Smooth muscle cell (in vitro differentiated cells): ENCODE measurements at regions not wholly inside any gene's neighbourhood (a gene's known extent, or its start where the extent isn't known, plus 50 kb on each side); places are given as distances from the start of the nearest gene placed in this dataset.

Experiments used
- DNase-seq: peaks from one replicate; lab custom pipeline; 2025; ENCODE audit not compliant: unreplicated experiment; lab: John Stamatoyannopoulos, UW
- H2AFZ ChIP-seq: fragments of 200-600 bp; sonication (generic); 2 replicates; pipeline ENCODE4 v1.6.0; 2016; ENCODE audit warnings: antibody characterized with exemption, low read depth, mild to moderate bottlenecking
- H3F3A ChIP-seq: fragments of 200-600 bp; sonication (generic); 2 replicates; pipeline ENCODE4 v1.6.0; 2017; ENCODE audit warnings: antibody characterized with exemption, low read depth
- H3K27ac ChIP-seq: fragments of 200-600 bp; sonication (generic); 2 replicates; pipeline ENCODE4 v1.5.1; 2016; ENCODE audit warnings: low read depth, mild to moderate bottlenecking
- H3K27me3 ChIP-seq: fragments of 200-600 bp; sonication (generic); 2 replicates; pipeline ENCODE4 v1.6.1; 2016; ENCODE audit warnings: low read depth, mild to moderate bottlenecking
- H3K36me3 ChIP-seq: fragments of 200-600 bp; sonication (generic); 2 replicates; pipeline ENCODE4 v1.5.1; 2016; ENCODE audit warnings: low read depth
- H3K4me1 ChIP-seq: fragments of 200-600 bp; sonication (generic); 2 replicates; pipeline ENCODE4 v1.5.1; 2016; ENCODE audit warnings: low read depth
- H3K4me2 ChIP-seq: fragments of 200-600 bp; sonication (generic); 2 replicates; pipeline ENCODE4 v1.6.0; 2016; ENCODE audit warnings: mild to moderate bottlenecking
- H3K4me3 ChIP-seq: fragments of 200-600 bp; sonication (generic); 2 replicates; pipeline ENCODE4 v1.5.1; 2016; ENCODE audit warnings: mild to moderate bottlenecking
- H3K79me2 ChIP-seq: fragments of 200-600 bp; sonication (generic); 2 replicates; pipeline ENCODE4 v1.6.0; 2016; ENCODE audit warnings: low read depth, mild to moderate bottlenecking
- H3K9ac ChIP-seq: fragments of 200-600 bp; sonication (generic); 2 replicates; pipeline ENCODE4 v1.6.0; 2016; ENCODE audit warnings: low read depth
- H3K9me3 ChIP-seq: fragments of 200-600 bp; sonication (generic); replicated peaks from 2 replicates; pipeline ENCODE4 v1.5.1; 2016; ENCODE audit warnings: low read depth
- H4K20me1 ChIP-seq: fragments of 200-600 bp; sonication (generic); 2 replicates; pipeline ENCODE4 v1.6.0; 2016; ENCODE audit warnings: low read depth
- WGBS: methylation state at CpG from one replicate; pipeline ENCODE4 v1.1.7; 2016; ENCODE audit warnings: low lambda C conversion rate; 5-methylcytosine and 5-hydroxymethylcytosine counted together
- TF ChIP-seq, protein P1 (sequence below): fragments of 200-600 bp; sonication (generic); IDR thresholded peaks from 2 replicates; pipeline ENCODE4 v1.5.1; 2017; ENCODE audit warnings: borderline replicate concordance, mild to moderate bottlenecking, antibody characterized with exemption; ENCODE audit not compliant: insufficient read depth, poor library complexity, severe bottlenecking

DNA sequence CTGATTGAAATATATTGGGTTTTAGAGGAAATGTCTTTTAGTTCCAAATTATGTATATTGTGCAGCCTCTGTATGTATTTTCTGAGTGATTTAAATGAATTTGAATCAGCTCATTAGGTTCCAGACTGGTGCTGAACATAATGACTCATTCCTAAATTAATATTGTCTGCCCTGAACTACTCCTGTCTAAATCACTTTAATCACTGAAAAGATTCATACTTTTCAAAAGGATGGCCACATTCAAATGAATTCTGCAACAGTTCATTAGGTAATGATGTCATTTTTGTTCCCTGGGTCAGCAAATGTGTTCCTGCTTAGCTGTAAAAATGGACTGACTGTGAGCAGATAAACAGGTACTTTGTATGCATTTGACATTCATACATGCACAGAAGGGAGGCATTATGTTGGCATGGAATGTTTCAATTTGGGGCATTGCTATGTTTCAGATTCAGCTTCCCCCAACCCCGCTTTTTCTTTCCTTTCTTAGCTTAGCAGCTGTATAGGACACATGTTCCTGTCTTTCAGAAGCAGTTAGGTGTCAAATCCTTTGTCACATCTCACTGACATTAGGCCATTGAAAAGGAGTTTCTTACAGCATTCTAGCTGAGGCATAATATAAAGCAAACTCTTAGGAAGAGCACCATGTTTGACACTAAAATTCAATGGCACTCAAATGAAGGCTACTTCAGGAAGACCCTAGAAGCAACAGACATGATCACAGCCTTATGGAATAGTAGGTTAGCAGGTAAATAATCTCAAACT, 318.5 kb upstream of the ARPP21 start:
- Histone ChIP-seq H4K20me1 (no peaks in the 10 kb centered on the region), H3K4me3 (no peak overlapping the region), H3K27me3 (no peaks in the 10 kb centered on the region), H3K9ac (no peak overlapping the region), H3F3A (no peaks in the 10 kb centered on the region), H3K4me1 (no peaks in the 10 kb centered on the region), H3K9me3 (peaks cover 11% of the 10 kb centered on the region), H3K79me2 (no peaks in the 10 kb centered on the region), H3K27ac (no peak overlapping the region), H2AFZ (no peak overlapping the region), H3K4me2 (no peak overlapping the region), H3K36me3 (no peaks in the 10 kb centered on the region)
- TF ChIP-seq, protein P1, sequence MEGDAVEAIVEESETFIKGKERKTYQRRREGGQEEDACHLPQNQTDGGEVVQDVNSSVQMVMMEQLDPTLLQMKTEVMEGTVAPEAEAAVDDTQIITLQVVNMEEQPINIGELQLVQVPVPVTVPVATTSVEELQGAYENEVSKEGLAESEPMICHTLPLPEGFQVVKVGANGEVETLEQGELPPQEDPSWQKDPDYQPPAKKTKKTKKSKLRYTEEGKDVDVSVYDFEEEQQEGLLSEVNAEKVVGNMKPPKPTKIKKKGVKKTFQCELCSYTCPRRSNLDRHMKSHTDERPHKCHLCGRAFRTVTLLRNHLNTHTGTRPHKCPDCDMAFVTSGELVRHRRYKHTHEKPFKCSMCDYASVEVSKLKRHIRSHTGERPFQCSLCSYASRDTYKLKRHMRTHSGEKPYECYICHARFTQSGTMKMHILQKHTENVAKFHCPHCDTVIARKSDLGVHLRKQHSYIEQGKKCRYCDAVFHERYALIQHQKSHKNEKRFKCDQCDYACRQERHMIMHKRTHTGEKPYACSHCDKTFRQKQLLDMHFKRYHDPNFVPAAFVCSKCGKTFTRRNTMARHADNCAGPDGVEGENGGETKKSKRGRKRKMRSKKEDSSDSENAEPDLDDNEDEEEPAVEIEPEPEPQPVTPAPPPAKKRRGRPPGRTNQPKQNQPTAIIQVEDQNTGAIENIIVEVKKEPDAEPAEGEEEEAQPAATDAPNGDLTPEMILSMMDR: no peak
- 100% methylated on average over 1 of the region's 1 CpG for WGBS
- no peak for DNase-seq

- H3K4me3 ChIP-seq: no peak overlapping the region
- no peak for DNase-seq
- no peaks in the 10 kb centered on the region for H3K4me1 ChIP-seq
- no peak overlapping the region for H3K9ac ChIP-seq
- no peaks in the 10 kb centered on the region for H3K79me2 ChIP-seq
- no peaks in the 10 kb centered on the region for H4K20me1 ChIP-seq
- H3K27me3 ChIP-seq: no peaks in the 10 kb centered on the region
- no peak overlapping the region for H3K4me2 ChIP-seq
- H2AFZ ChIP-seq: no peak overlapping the region
- 48% methylated on average over 4 of the region's 4 CpGs for WGBS
- H3K36me3 ChIP-seq: no peaks in the 10 kb centered on the region
- no peak overlapping the region for H3K27ac ChIP-seq
- H3K9me3 ChIP-seq: peaks cover 18% of the 10 kb centered on the region
- no peaks in the 10 kb centered on the region for H3F3A ChIP-seq
- TF ChIP-seq, protein P1: no peak
These were observed 317.3 kb upstream of the ARPP21 start for GRCh38 chr3:35322070-35322469.

- no peak for DNase-seq
- Histone ChIP-seq H3K4me1 (no peaks in the 10 kb centered on the region), H3K27ac (no peak overlapping the region), H3K9ac (no peak overlapping the region), H2AFZ (no peak overlapping the region), H3K9me3 (no peaks in the 10 kb centered on the region), H3K36me3 (no peaks in the 10 kb centered on the region), H4K20me1 (no peaks in the 10 kb centered on the region), H3K79me2 (no peaks in the 10 kb centered on the region), H3F3A (no peaks in the 10 kb centered on the region), H3K27me3 (no peaks in the 10 kb centered on the region), H3K4me3 (no peak overlapping the region), H3K4me2 (no peak overlapping the region)
- TF ChIP-seq, protein P1: no peak
- WGBS: 76% methylated on average over 3 of the region's 3 CpGs
These were observed 303.6 kb upstream of the ARPP21 start for GRCh38 chr3:35335703-35336102.

GRCh38 chr3:35336601-35337000, 302.7 kb upstream of the ARPP21 start:
- Histone ChIP-seq H3K79me2 (no peaks in the 10 kb centered on the region), H3K27ac (no peak overlapping the region), H3K9ac (no peak overlapping the region), H3F3A (no peaks in the 10 kb centered on the region), H3K27me3 (no peaks in the 10 kb centered on the region), H3K4me1 (no peaks in the 10 kb centered on the region), H2AFZ (no peak overlapping the region), H3K36me3 (no peaks in the 10 kb centered on the region), H3K4me3 (no peak overlapping the region), H4K20me1 (no peaks in the 10 kb centered on the region), H3K9me3 (no peaks in the 10 kb centered on the region), H3K4me2 (no peak overlapping the region)
- TF ChIP-seq, protein P1: no peak
- DNase-seq: no peak
